NAMALWA (cell line): ENCODE measurements at regions not wholly inside any gene's neighbourhood (a gene's known extent, or its start where the extent isn't known, plus 50 kb on each side); places are given as distances from the start of the nearest gene placed in this dataset.

Experiments
- DNase-seq: peaks from one replicate; pipeline ENCODE4 v3.0.0-alpha.2; 2015; ENCODE audit warnings: low spot score

GRCh38 chr16:77592021-77592420 is 130.3 kb upstream of the NUDT7 start:
- DNase-seq, result no peak

DNA sequence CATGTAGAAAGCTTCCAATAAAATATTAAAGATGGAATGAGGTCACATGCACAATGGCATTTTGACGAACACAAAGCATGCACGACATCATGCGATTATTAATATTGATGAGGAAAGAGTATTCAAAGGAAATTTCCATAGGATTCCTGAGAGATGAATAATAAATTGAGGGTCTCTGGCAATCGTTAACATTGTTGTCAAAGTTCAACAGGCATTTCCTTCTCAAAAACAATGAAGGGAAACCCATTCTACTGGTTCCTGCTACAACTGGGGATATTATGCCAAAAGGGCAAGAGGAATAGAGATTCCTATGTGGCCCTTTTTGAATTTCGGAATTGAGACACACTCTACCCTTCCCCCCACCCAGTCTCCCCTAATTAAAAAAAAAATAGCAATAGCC is 128.3 kb upstream of the NUDT7 start:
- no peak for DNase-seq

DNA sequence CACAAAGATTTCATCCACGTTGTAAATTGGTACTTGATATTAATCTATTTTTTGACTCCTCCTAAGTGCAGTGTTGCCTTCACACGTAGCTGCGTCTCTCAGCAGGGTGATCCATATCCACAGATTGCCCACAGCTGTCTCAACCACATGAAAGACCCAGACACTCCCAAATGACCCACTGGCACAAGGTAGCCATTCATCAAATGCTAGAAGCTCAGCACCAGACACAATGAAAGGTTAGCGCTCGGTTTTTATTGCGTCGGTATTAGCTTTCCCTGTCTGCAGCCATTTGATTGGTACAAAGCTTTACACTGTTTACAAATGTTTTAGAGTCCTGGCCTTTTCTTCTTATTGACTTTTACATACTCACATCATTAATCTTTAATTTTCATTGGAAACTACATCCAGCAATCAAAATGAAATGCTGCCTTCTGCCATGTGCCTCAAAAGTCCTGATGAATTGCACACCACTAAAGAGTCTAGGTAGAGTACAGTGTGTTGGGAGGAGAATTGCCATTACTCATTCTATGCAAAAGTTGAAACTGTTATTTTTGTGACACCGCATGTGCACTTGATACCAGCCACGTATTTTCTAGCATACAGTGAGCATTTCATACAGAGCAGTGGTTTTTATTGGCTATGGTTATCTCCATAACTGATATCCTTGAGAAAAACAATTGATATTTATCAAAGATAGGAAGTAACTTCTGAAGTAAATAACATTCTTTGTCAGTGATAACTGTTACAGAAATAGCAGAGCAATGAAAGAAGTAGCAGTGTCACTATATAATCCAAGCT is 127.3 kb upstream of the NUDT7 start:
- DNase-seq, result no peak

DNA sequence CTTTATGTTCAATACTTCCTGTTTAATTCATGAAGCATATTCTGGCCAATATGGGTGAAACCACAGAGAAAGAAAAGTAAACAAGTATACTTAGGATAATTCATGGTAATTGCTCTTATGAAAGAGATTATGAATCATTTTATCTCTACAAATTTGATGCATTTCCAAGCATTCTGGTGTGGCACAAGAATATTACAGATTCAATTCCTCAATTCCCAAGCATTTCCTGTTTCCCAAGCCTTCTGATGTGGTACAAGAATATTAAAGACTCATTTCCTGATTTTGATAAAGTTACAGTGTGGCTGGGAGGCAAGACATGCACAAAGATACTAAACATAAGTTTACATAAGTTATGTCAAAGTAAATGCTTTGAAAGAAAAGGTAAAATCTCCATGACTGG is 126.1 kb upstream of the NUDT7 start:
- no peak for DNase-seq

DNA sequence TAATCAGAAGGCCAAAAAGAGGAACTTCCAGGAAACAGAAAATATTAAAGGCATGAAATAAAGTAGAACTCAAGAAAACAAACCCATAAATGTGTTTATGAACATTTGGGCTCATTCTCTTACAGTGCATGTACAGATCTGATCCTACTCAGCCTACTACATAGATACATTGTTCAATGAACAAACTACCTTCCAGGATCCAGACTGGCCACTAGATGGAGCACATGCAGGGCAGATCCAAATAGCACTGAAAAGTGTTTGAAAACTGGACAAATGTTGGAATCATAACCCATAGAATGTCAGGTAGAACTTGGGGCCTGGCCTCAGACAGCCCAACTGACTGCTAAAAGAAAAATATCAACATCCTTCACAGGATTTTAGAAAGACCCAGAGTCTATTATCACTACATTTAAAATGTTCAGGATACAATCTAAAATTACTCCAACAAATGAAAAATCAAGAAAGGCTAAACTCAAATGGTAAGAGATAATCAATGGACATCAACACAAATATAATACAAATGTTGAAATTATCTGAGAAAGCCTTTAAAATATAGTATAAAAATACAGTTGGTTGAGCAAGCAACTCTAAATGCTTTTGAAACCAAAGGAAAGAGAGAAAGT is 122.4 kb upstream of the NUDT7 start:
- peak; percentile 46 for DNase-seq

DNA sequence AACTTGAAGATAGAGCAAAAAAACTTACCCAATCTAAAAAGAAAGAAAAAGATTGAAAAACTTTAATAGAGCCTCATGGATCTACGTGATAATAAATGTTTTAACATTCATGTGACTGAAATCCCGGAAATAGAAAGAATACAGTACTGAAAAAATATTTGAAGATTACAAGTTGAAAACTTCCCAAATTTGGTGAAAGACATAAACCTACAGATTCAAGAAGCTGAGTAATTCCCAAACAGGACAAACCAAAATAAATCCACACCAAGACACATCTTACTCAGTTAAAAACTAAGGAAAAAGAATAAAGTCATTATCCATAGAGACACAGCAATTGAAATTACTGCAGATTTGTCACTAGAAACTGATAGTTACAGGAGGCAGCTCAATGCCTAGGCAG is 121.8 kb upstream of the NUDT7 start:
- DNase-seq, result no peak

- no peak for DNase-seq
Observed at GRCh38 chr16:77603656-77604055, 118.7 kb upstream of the NUDT7 start.

DNA sequence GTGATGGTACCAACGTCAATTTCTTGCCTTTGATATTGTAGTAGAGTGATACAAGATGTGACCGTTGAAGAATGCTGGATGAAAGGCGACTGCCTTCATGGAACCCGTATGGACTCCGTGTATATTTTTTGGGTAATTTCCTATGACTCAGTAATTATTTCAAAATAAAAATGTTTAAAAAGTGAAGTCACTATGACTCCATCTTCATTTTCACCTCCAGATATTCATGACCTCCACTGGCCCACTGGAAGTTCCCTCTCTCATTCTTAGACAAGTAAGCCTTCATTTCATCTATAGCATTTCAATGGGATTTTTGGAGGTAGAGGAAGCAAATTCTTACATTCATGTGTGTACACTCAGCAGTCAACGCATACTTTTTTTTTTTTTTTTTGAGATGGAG is 111.8 kb upstream of the NUDT7 start:
- DNase-seq, result no peak

- DNase-seq, result no peak
Observed at GRCh38 chr16:77611386-77611785, 110.9 kb upstream of the NUDT7 start.

- DNase-seq, result no peak
Observed at GRCh38 chr16:77612596-77612995, 109.7 kb upstream of the NUDT7 start.

DNA sequence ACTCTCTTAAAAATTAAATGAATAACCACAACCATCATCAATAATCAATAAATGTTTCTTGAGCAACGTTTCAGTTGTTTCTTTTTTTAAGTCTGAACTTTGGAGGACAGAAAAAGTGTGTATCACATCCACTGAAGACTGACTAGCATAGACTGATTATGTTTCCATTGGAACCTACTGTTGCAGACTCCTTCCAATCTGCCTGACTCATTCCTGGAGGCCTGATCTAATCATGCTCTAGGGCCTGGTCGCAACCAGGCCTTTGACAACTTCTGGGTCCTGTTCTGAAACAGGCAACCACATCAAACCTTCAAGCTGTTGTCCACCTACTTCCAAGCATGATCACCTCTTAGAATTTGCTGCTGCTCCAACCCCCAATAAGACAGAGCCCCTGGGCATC is 109.2 kb upstream of the NUDT7 start:
- no peak for DNase-seq

DNA sequence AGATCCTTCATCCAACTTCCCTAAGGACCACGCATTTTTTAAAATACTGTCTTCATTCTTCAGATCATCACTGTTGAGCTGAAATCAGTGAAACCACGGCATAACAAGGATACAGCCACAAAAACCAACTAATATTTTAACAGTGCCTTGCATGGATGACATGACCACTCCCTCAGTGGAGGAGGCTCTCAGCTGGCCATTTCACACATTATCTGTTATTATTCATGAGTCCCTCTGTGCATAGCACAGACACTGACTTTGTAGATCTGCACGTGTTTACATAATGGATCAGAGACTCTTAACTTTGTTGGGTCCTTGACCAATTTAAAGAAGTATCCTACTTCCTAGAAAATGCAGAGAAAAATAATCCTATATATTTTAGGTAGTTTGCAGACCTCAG is 104.8 kb upstream of the NUDT7 start:
- DNase-seq, result no peak

DNA sequence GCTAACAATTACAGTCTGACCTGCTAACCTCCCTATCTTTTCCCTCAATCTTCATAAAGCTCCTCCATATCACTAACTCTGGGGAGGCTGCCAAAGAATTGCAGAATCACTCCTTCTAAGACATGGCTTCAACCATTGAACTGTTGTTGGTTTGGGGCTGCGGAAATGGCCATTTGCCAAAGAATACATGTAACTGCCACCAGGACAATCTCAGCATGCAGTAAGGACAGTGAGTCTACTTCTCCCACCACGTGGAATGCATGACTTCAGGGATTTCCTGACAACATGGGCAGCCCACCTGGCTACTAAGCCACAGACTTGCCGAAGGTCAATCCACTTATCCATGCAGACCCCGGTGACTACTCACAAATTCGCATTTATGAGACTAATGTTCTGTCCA is 104.3 kb upstream of the NUDT7 start:
- DNase-seq, result no peak

- no peak for DNase-seq
Observed at GRCh38 chr16:77618951-77619350, 103.4 kb upstream of the NUDT7 start.

DNA sequence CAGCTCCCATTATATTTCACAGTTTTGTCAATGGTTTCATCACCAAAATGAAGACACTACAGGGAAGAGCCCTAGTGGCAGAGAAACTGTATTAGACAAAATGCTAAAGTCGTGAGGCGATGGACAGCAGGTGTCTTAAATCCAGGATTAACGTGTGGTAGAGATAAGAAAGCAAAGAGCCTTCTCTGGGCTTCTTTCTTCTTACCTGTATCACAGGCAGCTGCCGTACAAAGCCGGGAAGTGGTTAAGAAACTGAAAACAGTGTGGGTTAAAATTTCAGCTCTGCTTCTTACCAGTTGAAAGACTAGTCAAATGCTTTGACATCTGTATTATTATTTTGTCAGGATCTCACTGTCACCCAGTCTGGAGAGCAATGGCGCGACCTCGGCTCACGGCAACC is 98.2 kb upstream of the NUDT7 start:
- DNase-seq, result no peak

DNA sequence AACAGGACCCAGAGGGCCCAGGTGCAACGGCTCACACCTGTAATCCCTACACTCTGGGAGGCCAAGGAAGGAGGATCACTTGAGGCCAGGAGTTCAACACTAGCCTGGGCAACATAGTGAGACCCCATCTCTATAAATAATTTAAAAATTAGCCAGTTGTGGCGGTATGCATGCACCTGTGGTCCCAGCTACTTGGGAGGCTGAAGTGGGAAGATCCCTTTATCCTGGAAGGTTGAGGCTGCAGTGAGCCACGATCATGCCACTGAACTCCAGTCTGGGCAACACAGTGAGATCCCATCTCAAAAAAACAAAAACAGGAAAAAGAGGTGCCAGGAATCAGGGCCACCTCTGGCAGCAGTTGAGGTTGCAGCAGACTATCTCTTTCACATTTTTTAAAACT is 85.7 kb upstream of the NUDT7 start:
- DNase-seq, result no peak

DNA sequence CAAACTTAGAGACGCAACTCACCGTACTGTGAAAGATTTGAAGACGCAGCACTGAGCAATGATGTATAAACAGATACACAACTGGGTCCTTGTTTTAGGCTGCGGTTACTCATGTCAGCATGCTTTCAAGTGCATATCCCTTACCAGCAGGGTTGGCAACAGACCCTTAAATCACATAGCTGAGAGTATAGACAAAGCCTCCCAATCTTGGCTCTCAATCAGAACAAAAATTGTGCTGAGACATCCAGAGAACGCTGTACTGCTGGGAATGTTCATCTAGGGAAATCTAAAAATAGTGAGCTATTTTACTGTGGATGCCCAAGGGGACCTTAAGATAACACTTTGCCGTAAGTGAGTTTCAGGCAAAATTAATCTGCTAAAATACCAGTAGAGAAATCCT is 84.4 kb upstream of the NUDT7 start:
- DNase-seq, result no peak

GRCh38 chr16:77643176-77643575 is 79.1 kb upstream of the NUDT7 start:
- no peak for DNase-seq

- DNase-seq, result no peak
Observed at GRCh38 chr16:77645764-77646163, 76.5 kb upstream of the NUDT7 start.

DNA sequence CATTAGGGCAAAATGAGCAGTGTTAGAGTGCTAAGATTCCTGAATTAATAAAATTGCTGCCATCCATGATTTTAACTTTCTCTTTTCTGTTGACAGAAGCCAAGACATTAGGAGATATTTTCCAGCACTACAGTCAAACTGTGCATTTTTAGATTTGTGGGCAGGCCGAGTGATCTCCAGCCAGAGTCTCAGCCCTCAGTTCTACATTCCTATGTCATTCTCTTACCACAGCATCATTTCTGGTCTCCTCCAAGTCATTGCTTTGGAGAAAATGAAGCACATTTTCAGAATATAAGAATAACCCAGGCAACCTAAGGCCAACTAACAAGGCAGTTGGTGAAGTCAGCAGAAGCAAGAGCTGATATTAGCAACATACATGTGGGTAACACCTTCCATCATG is 74.6 kb upstream of the NUDT7 start:
- no peak for DNase-seq

DNA sequence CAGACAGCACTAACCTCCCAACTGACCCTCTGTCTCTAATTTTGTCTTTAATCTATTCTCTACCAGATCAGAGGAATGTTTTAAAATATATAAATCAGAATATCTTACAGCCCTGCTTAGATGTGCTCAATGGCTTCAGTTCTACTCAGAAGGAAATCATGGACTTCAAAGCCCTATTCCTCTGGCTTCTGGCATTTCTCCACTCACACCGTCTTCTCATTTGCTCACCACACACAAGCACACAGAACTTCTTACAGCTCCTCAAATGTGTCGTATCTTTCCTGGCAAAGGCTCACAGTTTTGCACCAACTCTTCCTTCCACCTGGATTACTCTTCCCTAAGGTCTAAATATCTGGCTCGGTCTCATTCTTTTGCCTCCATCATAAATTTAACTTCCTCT is 71.6 kb upstream of the NUDT7 start:
- no peak for DNase-seq

DNA sequence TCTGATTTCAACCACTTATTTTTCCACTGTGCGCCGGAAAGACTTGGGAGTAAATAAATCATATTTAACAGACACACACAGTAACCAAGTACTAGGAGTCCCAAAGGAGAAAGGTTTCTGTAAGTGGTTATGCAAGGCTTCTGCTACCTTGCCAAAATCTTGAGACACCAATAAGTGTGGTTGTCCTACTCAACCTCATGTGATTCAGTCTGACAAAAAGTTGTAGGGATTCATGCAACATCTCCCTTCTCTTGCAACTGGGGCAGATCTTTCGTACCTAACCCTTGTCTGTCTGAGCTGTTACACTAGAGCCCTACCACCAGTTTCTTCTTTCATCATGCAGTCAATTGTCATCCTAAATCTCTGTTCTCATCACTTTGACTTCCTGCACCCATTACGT is 69.9 kb upstream of the NUDT7 start:
- no peak for DNase-seq

DNA sequence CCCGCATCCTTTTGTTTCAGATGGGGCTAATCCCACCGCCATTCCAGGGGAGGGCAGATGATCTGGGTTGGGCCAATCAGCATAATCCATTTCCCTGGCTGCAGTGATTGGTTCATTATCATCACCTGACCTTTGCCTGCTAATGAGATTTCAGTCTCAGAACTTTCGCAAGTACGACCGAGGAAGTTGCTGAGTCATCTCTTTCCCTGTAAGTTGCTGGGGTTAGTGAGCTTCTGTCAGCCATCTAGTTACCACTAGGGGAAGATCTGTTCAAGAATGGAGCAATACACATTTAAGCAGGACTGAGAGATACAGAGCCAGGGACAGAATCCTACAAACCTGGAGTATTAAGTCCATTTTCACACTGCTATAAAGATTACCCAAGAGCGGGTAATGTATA is 65.3 kb upstream of the NUDT7 start:
- DNase-seq, result peak; percentile 12

DNA sequence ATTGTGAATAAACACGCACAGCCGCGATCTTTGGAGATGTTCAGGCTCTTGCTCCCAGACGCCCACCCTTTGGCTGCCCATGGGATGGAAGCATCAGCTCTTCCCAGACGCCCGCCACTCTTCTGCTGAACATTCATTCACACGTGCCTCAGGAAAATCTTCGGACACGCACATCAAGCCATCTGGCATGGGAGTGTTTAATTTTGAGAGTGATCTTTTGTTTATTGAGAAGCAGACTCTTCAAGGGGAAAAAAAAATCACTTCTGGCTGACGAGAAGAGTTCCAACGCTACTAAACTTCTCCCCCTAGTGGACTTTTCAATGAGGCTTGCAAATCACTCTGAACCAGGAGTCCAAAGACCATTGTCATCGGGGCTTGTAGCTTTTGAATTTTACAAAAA is 62.0 kb upstream of the NUDT7 start:
- peak; percentile 33 for DNase-seq
